OCI-LY1 (cell line): ENCODE measurements at regions not wholly inside any gene's neighbourhood (a gene's known extent, or its start where the extent isn't known, plus 50 kb on each side); places are given as distances from the start of the nearest gene placed in this dataset.

Source experiments
- H2AFZ ChIP-seq: fragments of 200-600 bp; sonication (generic), shearing (Covaris generic); 2 replicates; pipeline ENCODE4 v1.6.0; 2014; ENCODE audit warnings: antibody characterized with exemption, mild to moderate bottlenecking, low read length
- H3F3A ChIP-seq: fragments of 200-600 bp; sonication (generic), shearing (Covaris generic); 2 replicates; pipeline ENCODE4 v1.6.0; 2014; ENCODE audit warnings: mild to moderate bottlenecking, antibody characterized with exemption, low read length, moderate library complexity; ENCODE audit not compliant: insufficient read depth
- H3K27ac ChIP-seq: fragments of 200-600 bp; sonication (generic); 2 replicates; pipeline ENCODE4 v1.5.1; 2014; ENCODE audit warnings: low read length, mixed run types, mild to moderate bottlenecking, low read depth; ENCODE audit not compliant: poor library complexity, severe bottlenecking
- H3K27me3 ChIP-seq: fragments of 200-600 bp; sonication (generic); 2 replicates; pipeline ENCODE4 v1.6.0; 2014; ENCODE audit warnings: antibody characterized with exemption, mild to moderate bottlenecking, low read length, moderate library complexity; ENCODE audit not compliant: insufficient read depth
- H3K36me3 ChIP-seq: fragments of 200-600 bp; sonication (generic); 2 replicates; pipeline ENCODE4 v1.6.1; 2014; ENCODE audit warnings: mild to moderate bottlenecking, antibody characterized with exemption, low read length, moderate library complexity, mixed read lengths; ENCODE audit not compliant: insufficient read depth
- H3K4me1 ChIP-seq: fragments of 200-600 bp; sonication (generic); 2 replicates; pipeline ENCODE4 v1.5.1; 2014; ENCODE audit warnings: mild to moderate bottlenecking, low read length, moderate library complexity; ENCODE audit not compliant: insufficient read depth, severe bottlenecking
- H3K4me2 ChIP-seq: fragments of 200-600 bp; sonication (generic), shearing (Covaris generic); 2 replicates; pipeline ENCODE4 v1.6.1; 2014; ENCODE audit warnings: low read length
- H3K4me3 ChIP-seq: fragments of 200-600 bp; sonication (generic); 2 replicates; pipeline ENCODE4 v1.5.1; 2014; ENCODE audit warnings: low read length, low read depth, mild to moderate bottlenecking, mixed read lengths; ENCODE audit not compliant: poor library complexity, severe bottlenecking
- H3K79me2 ChIP-seq: fragments of 200-600 bp; shearing (Covaris generic); 2 replicates; pipeline ENCODE4 v1.6.1; 2016; ENCODE audit warnings: mixed run types, low read length, mixed read lengths; ENCODE audit not compliant: insufficient read depth
- H3K9ac ChIP-seq: fragments of 200-600 bp; sonication (generic), shearing (Covaris generic); 2 replicates; pipeline ENCODE4 v1.6.1; 2014; ENCODE audit warnings: mild to moderate bottlenecking, low read length, mixed read lengths
- H3K9me2 ChIP-seq: fragments of 200-600 bp; sonication (generic), shearing (Covaris generic); 2 replicates; pipeline ENCODE4 v1.6.1; 2014; ENCODE audit warnings: low read depth, mild to moderate bottlenecking, low read length, mixed read lengths
- H3K9me3 ChIP-seq: fragments of 200-600 bp; shearing (Covaris generic); 2 replicates; pipeline ENCODE4 v1.6.1; 2014; ENCODE audit warnings: low read length, mixed read lengths
- H4K20me1 ChIP-seq: fragments of 200-600 bp; sonication (generic), shearing (Covaris generic); 2 replicates; pipeline ENCODE4 v1.6.0; 2016; ENCODE audit warnings: mild to moderate bottlenecking, low read length; ENCODE audit not compliant: insufficient read depth
- EZH2 ChIP-seq: fragments of 200-600 bp; sonication (generic), shearing (Covaris generic); IDR thresholded peaks from 2 replicates; pipeline ENCODE4 v1.8.0; 2017; ENCODE audit warnings: borderline replicate concordance, mixed run types, mild to moderate bottlenecking, antibody characterized with exemption, low read length, moderate library complexity, mixed read lengths
- TF ChIP-seq, protein P1 (sequence below): fragments of 200-600 bp; sonication (generic), shearing (Covaris generic); IDR thresholded peaks from 2 replicates; pipeline ENCODE4 v1.5.1; 2017; ENCODE audit warnings: mild to moderate bottlenecking, antibody characterized with exemption, low read length, moderate library complexity, mixed read lengths

DNA sequence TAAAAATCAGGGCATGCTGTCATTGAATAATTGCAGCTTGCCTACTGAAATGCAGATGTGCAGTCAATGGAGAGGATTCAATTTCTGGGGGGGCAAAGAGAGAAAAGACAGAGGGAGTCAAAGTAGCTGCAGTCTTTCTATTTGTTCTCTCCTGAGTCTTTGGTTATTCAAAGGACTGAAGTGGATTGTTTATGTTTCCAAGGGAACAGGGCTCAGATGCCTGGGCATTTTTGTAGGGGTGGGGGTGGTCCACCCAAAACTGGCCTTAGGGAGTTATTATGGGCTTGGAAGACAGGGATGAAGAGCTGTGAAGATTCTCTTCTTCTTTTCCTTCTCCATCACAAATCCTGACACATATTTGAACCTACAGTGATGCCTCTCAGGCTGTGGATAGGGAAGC is 408.8 kb upstream of the DAB1 start:
- Histone ChIP-seq H3K9me3 (no peaks in the 10 kb centered on the region), H2AFZ (no peak overlapping the region), H3K9ac (no peak overlapping the region), H3F3A (no peaks in the 10 kb centered on the region), H3K4me3 (no peak overlapping the region), H3K27ac (no peak overlapping the region), H3K27me3 (no peaks in the 10 kb centered on the region), H4K20me1 (no peaks in the 10 kb centered on the region), H3K36me3 (no peaks in the 10 kb centered on the region), H3K79me2 (no peaks in the 10 kb centered on the region), H3K4me1 (no peaks in the 10 kb centered on the region), H3K9me2 (no peaks in the 10 kb centered on the region), H3K4me2 (no peak overlapping the region)
- TF ChIP-seq, protein P1, sequence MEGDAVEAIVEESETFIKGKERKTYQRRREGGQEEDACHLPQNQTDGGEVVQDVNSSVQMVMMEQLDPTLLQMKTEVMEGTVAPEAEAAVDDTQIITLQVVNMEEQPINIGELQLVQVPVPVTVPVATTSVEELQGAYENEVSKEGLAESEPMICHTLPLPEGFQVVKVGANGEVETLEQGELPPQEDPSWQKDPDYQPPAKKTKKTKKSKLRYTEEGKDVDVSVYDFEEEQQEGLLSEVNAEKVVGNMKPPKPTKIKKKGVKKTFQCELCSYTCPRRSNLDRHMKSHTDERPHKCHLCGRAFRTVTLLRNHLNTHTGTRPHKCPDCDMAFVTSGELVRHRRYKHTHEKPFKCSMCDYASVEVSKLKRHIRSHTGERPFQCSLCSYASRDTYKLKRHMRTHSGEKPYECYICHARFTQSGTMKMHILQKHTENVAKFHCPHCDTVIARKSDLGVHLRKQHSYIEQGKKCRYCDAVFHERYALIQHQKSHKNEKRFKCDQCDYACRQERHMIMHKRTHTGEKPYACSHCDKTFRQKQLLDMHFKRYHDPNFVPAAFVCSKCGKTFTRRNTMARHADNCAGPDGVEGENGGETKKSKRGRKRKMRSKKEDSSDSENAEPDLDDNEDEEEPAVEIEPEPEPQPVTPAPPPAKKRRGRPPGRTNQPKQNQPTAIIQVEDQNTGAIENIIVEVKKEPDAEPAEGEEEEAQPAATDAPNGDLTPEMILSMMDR, result no peak
- TF ChIP-seq EZH2, result no peak

DNA sequence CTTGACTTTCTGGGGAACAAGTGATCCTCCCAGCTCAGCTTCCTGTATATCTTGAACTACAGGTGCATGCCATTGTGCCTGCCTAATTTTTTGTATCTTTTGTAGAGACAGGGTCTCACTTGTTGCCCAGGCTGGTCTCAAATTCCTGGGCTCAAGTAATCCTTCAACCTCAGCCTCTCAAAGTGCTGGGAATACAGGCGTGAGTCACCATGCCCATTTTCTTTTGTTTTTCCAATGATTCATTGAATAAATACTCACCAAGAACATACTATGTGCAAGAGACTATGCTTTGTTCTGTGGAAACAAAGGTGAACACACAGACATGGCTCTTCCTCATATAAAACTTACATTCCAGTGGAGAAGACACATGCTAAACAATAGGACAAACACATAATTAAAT is 407.8 kb upstream of the DAB1 start:
- Histone ChIP-seq H3K9me2 (no peaks in the 10 kb centered on the region), H3K4me2 (no peak overlapping the region), H3K27me3 (no peaks in the 10 kb centered on the region), H3K79me2 (no peaks in the 10 kb centered on the region), H2AFZ (no peak overlapping the region), H3K4me3 (no peak overlapping the region), H3K9ac (no peak overlapping the region), H3K27ac (no peak overlapping the region), H3K9me3 (no peaks in the 10 kb centered on the region), H4K20me1 (no peaks in the 10 kb centered on the region), H3K4me1 (no peaks in the 10 kb centered on the region), H3K36me3 (no peaks in the 10 kb centered on the region), H3F3A (no peaks in the 10 kb centered on the region)
- TF ChIP-seq, protein P1, result no peak
- no peak for TF ChIP-seq EZH2

DNA sequence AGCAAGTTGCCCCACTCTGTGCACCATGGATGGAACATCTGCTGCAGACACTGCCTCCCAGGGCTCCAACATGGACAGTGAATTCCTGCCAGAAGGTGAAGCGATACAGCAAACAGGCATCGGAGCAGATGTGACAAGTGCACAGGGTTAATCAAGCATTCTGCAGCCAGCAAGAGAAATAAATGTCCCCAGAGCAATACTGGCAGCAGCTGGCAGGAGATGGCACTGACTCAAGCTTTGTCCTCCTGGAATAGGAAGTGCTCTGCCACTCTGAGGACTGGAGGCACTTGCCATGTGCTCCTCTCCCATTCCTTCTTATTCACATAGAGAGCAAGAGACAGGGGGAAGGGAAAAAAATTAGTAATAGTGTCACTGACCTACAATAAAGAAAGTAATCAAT is 402.7 kb upstream of the DAB1 start:
- no peaks in the 10 kb centered on the region for H3K9me3 ChIP-seq
- no peaks in the 10 kb centered on the region for H3K9me2 ChIP-seq
- H3K4me1 ChIP-seq, result no peaks in the 10 kb centered on the region
- H3F3A ChIP-seq, result no peaks in the 10 kb centered on the region
- H3K79me2 ChIP-seq, result no peaks in the 10 kb centered on the region
- no peaks in the 10 kb centered on the region for H4K20me1 ChIP-seq
- no peak for TF ChIP-seq EZH2
- TF ChIP-seq, protein P1, result no peak
- H3K4me2 ChIP-seq, result no peak overlapping the region
- H3K9ac ChIP-seq, result no peak overlapping the region
- no peak overlapping the region for H2AFZ ChIP-seq
- no peak overlapping the region for H3K4me3 ChIP-seq
- no peaks in the 10 kb centered on the region for H3K27me3 ChIP-seq
- no peaks in the 10 kb centered on the region for H3K36me3 ChIP-seq
- H3K27ac ChIP-seq, result no peak overlapping the region
